WERI-Rb-1 (cell line): ENCODE measurements at regions not wholly inside any gene's neighbourhood (a gene's known extent, or its start where the extent isn't known, plus 50 kb on each side); places are given as distances from the start of the nearest gene placed in this dataset.

Experiments
- DNase-seq: peaks from one replicate; pipeline ENCODE4 v3.0.0-alpha.2; 2020
- H3K27ac ChIP-seq: fragments of 250-450 bp; sonication (Bioruptor Pico); 2 replicates; pipeline ENCODE4 v1.5.1; 2020; ENCODE audit warnings: mild to moderate bottlenecking, moderate library complexity
- H3K27me3 ChIP-seq: fragments of 250-450 bp; sonication (Bioruptor Pico); 2 replicates; pipeline ENCODE4 v1.5.1; 2021; ENCODE audit warnings: mild to moderate bottlenecking, low read depth, moderate library complexity; ENCODE audit not compliant: insufficient read depth, severe bottlenecking
- H3K36me3 ChIP-seq: fragments of 250-450 bp; sonication (Bioruptor Pico); 2 replicates; pipeline ENCODE4 v1.5.1; 2020; ENCODE audit warnings: mild to moderate bottlenecking, moderate library complexity
- H3K4me3 ChIP-seq: 2 replicates; pipeline ENCODE4 v1.5.1; 2011; ENCODE audit warnings: low read depth, mild to moderate bottlenecking, control low read depth, low read length
- H3K9me3 ChIP-seq: fragments of 250-450 bp; sonication (Bioruptor Pico); 2 replicates; pipeline ENCODE4 v1.5.1; 2021; ENCODE audit warnings: mild to moderate bottlenecking, moderate library complexity; ENCODE audit not compliant: severe bottlenecking
- TF ChIP-seq, protein P1 (sequence below): IDR thresholded peaks from 2 replicates; pipeline ENCODE4 v1.5.1; 2011; ENCODE audit warnings: low read depth, mild to moderate bottlenecking, control low read depth, inconsistent platforms, low read length

- no peaks in the 10 kb centered on the region for H3K9me3 ChIP-seq
- no peak for DNase-seq
- TF ChIP-seq, protein P1, sequence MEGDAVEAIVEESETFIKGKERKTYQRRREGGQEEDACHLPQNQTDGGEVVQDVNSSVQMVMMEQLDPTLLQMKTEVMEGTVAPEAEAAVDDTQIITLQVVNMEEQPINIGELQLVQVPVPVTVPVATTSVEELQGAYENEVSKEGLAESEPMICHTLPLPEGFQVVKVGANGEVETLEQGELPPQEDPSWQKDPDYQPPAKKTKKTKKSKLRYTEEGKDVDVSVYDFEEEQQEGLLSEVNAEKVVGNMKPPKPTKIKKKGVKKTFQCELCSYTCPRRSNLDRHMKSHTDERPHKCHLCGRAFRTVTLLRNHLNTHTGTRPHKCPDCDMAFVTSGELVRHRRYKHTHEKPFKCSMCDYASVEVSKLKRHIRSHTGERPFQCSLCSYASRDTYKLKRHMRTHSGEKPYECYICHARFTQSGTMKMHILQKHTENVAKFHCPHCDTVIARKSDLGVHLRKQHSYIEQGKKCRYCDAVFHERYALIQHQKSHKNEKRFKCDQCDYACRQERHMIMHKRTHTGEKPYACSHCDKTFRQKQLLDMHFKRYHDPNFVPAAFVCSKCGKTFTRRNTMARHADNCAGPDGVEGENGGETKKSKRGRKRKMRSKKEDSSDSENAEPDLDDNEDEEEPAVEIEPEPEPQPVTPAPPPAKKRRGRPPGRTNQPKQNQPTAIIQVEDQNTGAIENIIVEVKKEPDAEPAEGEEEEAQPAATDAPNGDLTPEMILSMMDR = no peak
Measured at GRCh38 chr14:26773906-26774593, 176.2 kb upstream of the NOVA1 start.

GRCh38 chr14:26775765-26776563 lies 178.1 kb upstream of the NOVA1 start:
- no peaks in the 10 kb centered on the region for H3K36me3 ChIP-seq
- H3K27ac ChIP-seq = no peak overlapping the region
- no peaks in the 10 kb centered on the region for H3K27me3 ChIP-seq
- no peak for DNase-seq
- no peak overlapping the region for H3K4me3 ChIP-seq
- TF ChIP-seq, protein P1 = no peak
- no peaks in the 10 kb centered on the region for H3K9me3 ChIP-seq

More at GRCh38 chr14:26773906-26774593, 176.2 kb upstream of the NOVA1 start:
- Histone ChIP-seq H3K36me3 (no peaks in the 10 kb centered on the region), H3K27ac (no peak overlapping the region), H3K4me3 (no peak overlapping the region), H3K27me3 (no peaks in the 10 kb centered on the region)

GRCh38 chr14:26791117-26791806 lies 193.4 kb upstream of the NOVA1 start:
- no peak for DNase-seq
- TF ChIP-seq, protein P1 = no peak
- Histone ChIP-seq H3K36me3 (no peaks in the 10 kb centered on the region), H3K4me3 (no peak overlapping the region), H3K9me3 (no peaks in the 10 kb centered on the region), H3K27ac (no peak overlapping the region), H3K27me3 (no peaks in the 10 kb centered on the region)

GRCh38 chr14:26794731-26795130 lies 196.9 kb upstream of the NOVA1 start:
- Histone ChIP-seq H3K9me3 (no peaks in the 10 kb centered on the region), H3K36me3 (no peaks in the 10 kb centered on the region), H3K4me3 (no peak overlapping the region), H3K27me3 (no peaks in the 10 kb centered on the region), H3K27ac (no peak overlapping the region)
- TF ChIP-seq, protein P1 = no peak
- no peak for DNase-seq

DNA sequence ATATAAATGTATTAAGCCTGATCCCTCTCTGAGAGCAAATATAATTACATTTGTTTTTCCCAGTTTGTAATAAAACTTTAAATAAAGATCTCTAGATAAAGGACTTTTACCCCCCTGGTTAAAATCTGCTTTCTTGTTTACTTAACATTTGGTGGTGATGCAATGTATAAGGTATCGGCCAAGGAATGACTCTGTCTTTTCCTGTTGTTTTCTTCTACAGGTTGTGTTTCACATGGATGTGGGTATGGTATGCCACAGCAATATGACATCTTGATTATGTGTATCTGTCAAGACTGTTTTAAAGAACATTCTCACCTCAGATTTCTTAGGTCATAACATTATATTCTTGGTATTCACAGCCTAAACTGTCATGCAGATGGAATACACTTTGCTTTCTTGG lies 210.6 kb upstream of the NOVA1 start:
- Histone ChIP-seq H3K36me3 (no peaks in the 10 kb centered on the region), H3K27me3 (no peaks in the 10 kb centered on the region), H3K9me3 (peaks cover 4% of the 10 kb centered on the region), H3K27ac (no peak overlapping the region), H3K4me3 (no peak overlapping the region)
- no peak for DNase-seq
- TF ChIP-seq, protein P1 = no peak
